Gastroesophageal sphincter (tissue), 4 donors: ENCODE measurements at regions not wholly inside any gene's neighbourhood (a gene's known extent, or its start where the extent isn't known, plus 50 kb on each side); places are given as distances from the start of the nearest gene placed in this dataset.

Source experiments
- ATAC-seq: fragments of 150-250 bp; one replicate; pipeline ENCODE4 v1.9.1; 2016; ENCODE audit warnings: mild to moderate bottlenecking, moderate library complexity
- H3K27ac ChIP-seq, 4 donors: fragments of 200-600 bp; sonication (generic) in 3 of 4; 1 replicate in 3 of 4; 2 replicates in 1 of 4; pipeline ENCODE4 v1.5.1; 2016 to 2019
- H3K27me3 ChIP-seq: fragments of 200-600 bp; sonication (generic); one replicate; pipeline ENCODE4 v1.5.1; 2019
- H3K36me3 ChIP-seq, 2 donors: fragments of 200-600 bp; sonication (generic); one replicate each; pipeline ENCODE4 v1.5.1; 2019; ENCODE audit warnings: control low read depth in 1 of 2
- H3K4me1 ChIP-seq, 3 donors: fragments of 200-600 bp; sonication (generic); 1 replicate in 2 of 3; 2 replicates in 1 of 3; pipeline ENCODE4 v1.5.1; 2016 to 2019; ENCODE audit warnings: control low read depth in 2 of 3
- H3K4me3 ChIP-seq, 2 donors: fragments of 200-600 bp; sonication (generic); one replicate each; pipeline ENCODE4 v1.5.1; 2019; ENCODE audit warnings: mild to moderate bottlenecking in 1 of 2, moderate library complexity in 1 of 2
- H3K9me3 ChIP-seq, 3 donors: fragments of 200-600 bp; sonication (generic); one replicate each; pipeline ENCODE4 v1.5.1; 2017 to 2019; ENCODE audit warnings: control low read depth in 2 of 3
- EP300 ChIP-seq: sonication (generic); formaldehyde crosslinking; IDR thresholded peaks from one replicate; pipeline ENCODE4 v1.6.1; 2017; ENCODE audit warnings: antibody characterized with exemption, mild to moderate bottlenecking
- POLR2A ChIP-seq, 2 donors: fragments of 450-650 bp; IDR thresholded peaks; one replicate each; pipeline ENCODE4 v1.6.1; 2017; ENCODE audit warnings: antibody characterized with exemption in 2 of 2, mild to moderate bottlenecking in 2 of 2, moderate library complexity in 1 of 2
- POLR2AphosphoS5 ChIP-seq: sonication (generic); formaldehyde crosslinking; IDR thresholded peaks from one replicate; pipeline ENCODE4 v1.6.1; 2017; ENCODE audit warnings: antibody characterized with exemption
- WGBS, 2 donors: methylation state at CpG; one replicate each; pipeline ENCODE4 v1.1.5; 2018; ENCODE audit warnings: low coverage in 1 of 2; 5-methylcytosine and 5-hydroxymethylcytosine counted together
- TF ChIP-seq, protein P1 (sequence below), 4 experiments: fragments of 200-600 bp in 2 of 4; fragments of 450-650 bp in 2 of 4; sonication (generic) in 1 of 4; IDR thresholded peaks; one replicate each; pipeline ENCODE4 v1.5.1; 2017 to 2019; ENCODE audit warnings: antibody characterized with exemption in 4 of 4, mild to moderate bottlenecking in 2 of 4, moderate library complexity in 2 of 4

DNA sequence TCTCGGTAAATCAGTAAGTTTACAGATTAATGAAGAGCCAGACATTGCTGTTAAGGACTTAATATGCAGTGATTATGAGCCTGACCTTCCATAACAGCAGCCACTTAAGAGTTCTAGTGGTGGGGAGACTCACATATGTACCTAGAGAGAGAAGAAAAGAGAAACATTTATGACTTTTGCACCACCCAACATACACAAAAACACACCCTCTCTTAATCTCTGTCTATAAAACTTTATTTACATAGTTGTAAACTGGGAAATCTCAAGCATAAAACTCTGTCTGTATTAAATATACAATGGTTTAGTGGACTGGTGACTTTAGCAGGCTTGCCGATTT, 347.4 kb upstream of the ADGRL2 start:
- Histone ChIP-seq H3K4me1 (no peaks in the 10 kb centered on the region), H3K36me3 (no peaks in the 10 kb centered on the region), H3K9me3 (no peaks in the 10 kb centered on the region), H3K27me3 (no peaks in the 10 kb centered on the region), H3K27ac (no peak overlapping the region), H3K4me3 (no peak overlapping the region)
- TF ChIP-seq POLR2A (IDR thresholded peaks at IDR 0.05) (no peak), EP300 (no peak), POLR2AphosphoS5 (no peak)
- TF ChIP-seq, protein P1, sequence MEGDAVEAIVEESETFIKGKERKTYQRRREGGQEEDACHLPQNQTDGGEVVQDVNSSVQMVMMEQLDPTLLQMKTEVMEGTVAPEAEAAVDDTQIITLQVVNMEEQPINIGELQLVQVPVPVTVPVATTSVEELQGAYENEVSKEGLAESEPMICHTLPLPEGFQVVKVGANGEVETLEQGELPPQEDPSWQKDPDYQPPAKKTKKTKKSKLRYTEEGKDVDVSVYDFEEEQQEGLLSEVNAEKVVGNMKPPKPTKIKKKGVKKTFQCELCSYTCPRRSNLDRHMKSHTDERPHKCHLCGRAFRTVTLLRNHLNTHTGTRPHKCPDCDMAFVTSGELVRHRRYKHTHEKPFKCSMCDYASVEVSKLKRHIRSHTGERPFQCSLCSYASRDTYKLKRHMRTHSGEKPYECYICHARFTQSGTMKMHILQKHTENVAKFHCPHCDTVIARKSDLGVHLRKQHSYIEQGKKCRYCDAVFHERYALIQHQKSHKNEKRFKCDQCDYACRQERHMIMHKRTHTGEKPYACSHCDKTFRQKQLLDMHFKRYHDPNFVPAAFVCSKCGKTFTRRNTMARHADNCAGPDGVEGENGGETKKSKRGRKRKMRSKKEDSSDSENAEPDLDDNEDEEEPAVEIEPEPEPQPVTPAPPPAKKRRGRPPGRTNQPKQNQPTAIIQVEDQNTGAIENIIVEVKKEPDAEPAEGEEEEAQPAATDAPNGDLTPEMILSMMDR (IDR thresholded peaks at IDR 0.05): no peak
- WGBS, 2 donors: 74 to 92% methylated on average over 2 of the region's 2 CpGs
- ATAC-seq: no peak

GRCh38 chr1:81452693-81453366, 347.9 kb upstream of the ADGRL2 start:
- no peak overlapping the region for H3K27ac ChIP-seq
- H3K27me3 ChIP-seq: no peaks in the 10 kb centered on the region
- H3K36me3 ChIP-seq: no peaks in the 10 kb centered on the region
- no peaks in the 10 kb centered on the region for H3K4me1 ChIP-seq
- WGBS, 2 donors: 65 to 81% methylated on average over 6 to 7 of the region's 7 CpGs
- no peak overlapping the region for H3K4me3 ChIP-seq
- TF ChIP-seq POLR2AphosphoS5 (no peak), EP300 (no peak), POLR2A (IDR thresholded peaks at IDR 0.05) (no peak)
- no peak for ATAC-seq
- H3K9me3 ChIP-seq: no peaks in the 10 kb centered on the region

- Histone ChIP-seq H3K4me1 (no peaks in the 10 kb centered on the region), H3K27me3 (no peaks in the 10 kb centered on the region), H3K9me3 (no peaks in the 10 kb centered on the region), H3K27ac (no peak overlapping the region), H3K36me3 (no peaks in the 10 kb centered on the region), H3K4me3 (no peak overlapping the region)
- 82% methylated on average over 2 of the region's 2 CpGs; no CpG with 5 or more reads in 1 of the 2 donors for WGBS, 2 donors
- TF ChIP-seq, protein P1 (IDR thresholded peaks at IDR 0.05): no peak
- no peak for TF ChIP-seq EP300
- no peak for ATAC-seq
Observed at GRCh38 chr1:81449786-81450185, 350.9 kb upstream of the ADGRL2 start.

DNA sequence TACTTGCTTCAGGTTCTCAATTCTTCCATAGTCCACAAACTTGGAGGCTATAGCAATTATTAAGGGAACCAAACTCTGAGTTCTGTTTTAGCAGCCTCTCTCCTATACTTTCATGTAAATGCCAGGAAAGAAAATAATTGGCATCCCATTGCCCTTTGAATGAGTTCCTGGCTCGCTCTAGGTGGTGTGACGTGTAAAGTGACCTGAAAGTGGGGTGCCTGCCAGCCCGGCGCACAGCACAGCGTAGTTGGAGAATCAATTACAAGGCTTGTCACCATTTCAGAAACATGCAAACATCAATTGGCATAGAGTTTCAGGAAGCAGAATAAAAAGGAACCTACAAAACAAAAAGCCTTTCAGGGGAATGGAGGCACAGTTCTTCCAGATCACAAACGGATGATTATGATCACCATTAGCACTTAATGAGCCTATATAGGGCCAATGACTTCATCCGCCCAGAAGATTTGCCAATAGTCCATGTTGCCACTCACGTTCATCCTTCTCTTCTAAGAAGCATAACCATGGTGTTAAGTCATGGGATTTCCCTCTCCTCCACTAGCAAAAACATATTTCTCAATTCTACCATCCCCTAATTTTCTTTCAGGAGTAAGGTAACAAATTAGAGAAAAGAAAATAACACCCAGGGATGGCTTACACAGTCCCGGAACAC, 354.6 kb upstream of the ADGRL2 start:
- no peak for ATAC-seq
- TF ChIP-seq EP300 (no peak), POLR2A (IDR thresholded peaks at IDR 0.05) (no peak), POLR2AphosphoS5 (no peak)
- TF ChIP-seq, protein P1 (IDR thresholded peaks at IDR 0.05): no peak
- 74% methylated on average over 8 to 9 of the region's 9 CpGs for whole genome bisulfite sequencing, 2 donors
- no peaks in the 10 kb centered on the region for H3K36me3 ChIP-seq
- H3K27me3 ChIP-seq: no peaks in the 10 kb centered on the region
- no peaks in the 10 kb centered on the region for H3K4me1 ChIP-seq
- no peak overlapping the region for H3K4me3 ChIP-seq
- no peak overlapping the region for H3K27ac ChIP-seq
- no peaks in the 10 kb centered on the region for H3K9me3 ChIP-seq

- 88 to 100% methylated on average over 1 of the region's 1 CpG for WGBS, 2 donors
- no peak for ATAC-seq
- no peak for TF ChIP-seq POLR2AphosphoS5
- no peak for TF ChIP-seq POLR2A (IDR thresholded peaks at IDR 0.05)
- TF ChIP-seq, protein P1 (IDR thresholded peaks at IDR 0.05): no peak
- no peak for TF ChIP-seq EP300
- Histone ChIP-seq H3K4me3 (no peak overlapping the region), H3K4me1 (no peaks in the 10 kb centered on the region), H3K36me3 (no peaks in the 10 kb centered on the region), H3K27me3 (no peaks in the 10 kb centered on the region), H3K27ac (no peak overlapping the region), H3K9me3 (no peaks in the 10 kb centered on the region)
Observed at GRCh38 chr1:81443288-81443687, 357.4 kb upstream of the ADGRL2 start.
